ENCODE measurements at regions not wholly inside any gene's neighbourhood (a gene's known extent, or its start where the extent isn't known, plus 50 kb on each side); places are given as distances from the start of the nearest gene placed in this dataset.

- no peak for TF ChIP-seq CTCF (IDR thresholded peaks at IDR 0.05)
- no peak for TF ChIP-seq POLR2A (IDR thresholded peaks at IDR 0.05)
These were observed 93.6 kb upstream of the GREM2 start for GRCh38 chr1:240705579-240705978.

Measured in body of pancreas (tissue), 4 donors.